ENCODE measurements at regions not wholly inside any gene's neighbourhood (a gene's known extent, or its start where the extent isn't known, plus 50 kb on each side); places are given as distances from the start of the nearest gene placed in this dataset.

GRCh38 chr6:76835695-76836094, 627.6 kb downstream of the HTR1B start:
- TF ChIP-seq CTCF (IDR thresholded peaks at IDR 0.05): no peak
- TF ChIP-seq POLR2A (IDR thresholded peaks at IDR 0.05): no peak
- TF ChIP-seq POLR2AphosphoS5 (IDR thresholded peaks at IDR 0.05): no peak
